GM12873 (cell line): ENCODE measurements at regions not wholly inside any gene's neighbourhood (a gene's known extent, or its start where the extent isn't known, plus 50 kb on each side); places are given as distances from the start of the nearest gene placed in this dataset.

ENCODE experiments used
- CTCF ChIP-seq: IDR thresholded peaks from 2 replicates; pipeline ENCODE4 v1.5.1; 2012; ENCODE audit warnings: low read depth, mild to moderate bottlenecking, moderate library complexity, low read length, control low read depth; ENCODE audit not compliant: insufficient read depth; ENCODE audit errors: missing control alignments

- no peak for TF ChIP-seq CTCF
Observed at GRCh38 chr19:13611596-13611995, 105.3 kb upstream of the CACNA1A start.

GRCh38 chr19:13610039-13610691 lies 103.9 kb upstream of the CACNA1A start:
- no peak for TF ChIP-seq CTCF

GRCh38 chr19:13606156-13606555 lies 99.9 kb upstream of the CACNA1A start:
- no peak for TF ChIP-seq CTCF

GRCh38 chr19:13604902-13605586 lies 98.8 kb upstream of the CACNA1A start:
- TF ChIP-seq CTCF, result no peak

- no peak for TF ChIP-seq CTCF
Observed at GRCh38 chr19:13600802-13601201, 94.5 kb upstream of the CACNA1A start.

- no peak for TF ChIP-seq CTCF
Observed at GRCh38 chr19:13600091-13600490, 93.8 kb upstream of the CACNA1A start.

GRCh38 chr19:13599681-13600080 lies 93.4 kb upstream of the CACNA1A start:
- TF ChIP-seq CTCF, result no peak
